Liver (tissue), 8 donors: ENCODE measurements at regions not wholly inside any gene's neighbourhood (a gene's known extent, or its start where the extent isn't known, plus 50 kb on each side); places are given as distances from the start of the nearest gene placed in this dataset.

Experiments used
- DNase-seq: peaks from one replicate; pipeline ENCODE4 v3.0.0-alpha.2; 2017; ENCODE audit warnings: low spot score
- H3K27ac ChIP-seq, 2 donors: one replicate each; pipeline ENCODE4 v1.7.0; 2013; ENCODE audit warnings: inconsistent platforms in 2 of 2, low read length in 2 of 2, control low read depth in 1 of 2, low read depth in 1 of 2, mild to moderate bottlenecking in 1 of 2
- H3K27me3 ChIP-seq, 4 donors: one replicate each; pipeline versions ENCODE4 v1.6.1 to v1.7.0; 2013; ENCODE audit warnings: low read length in 3 of 4, inconsistent platforms in 1 of 4, mild to moderate bottlenecking in 1 of 4, moderate library complexity in 1 of 4; ENCODE audit not compliant: control insufficient read depth in 4 of 4, insufficient read depth in 4 of 4
- H3K36me3 ChIP-seq, 4 donors: one replicate each; pipeline versions ENCODE4 v1.6.1 to v1.7.0; 2013; ENCODE audit warnings: low read length in 3 of 4, mild to moderate bottlenecking in 3 of 4, low read depth in 1 of 4, moderate library complexity in 1 of 4; ENCODE audit not compliant: control insufficient read depth in 4 of 4, insufficient read depth in 3 of 4
- H3K4me1 ChIP-seq, 4 donors: one replicate each; pipeline versions ENCODE4 v1.6.1 to v1.7.0; 2013; ENCODE audit warnings: low read length in 3 of 4, mild to moderate bottlenecking in 3 of 4, moderate library complexity in 1 of 4; ENCODE audit not compliant: control insufficient read depth in 4 of 4, insufficient read depth in 4 of 4
- H3K4me3 ChIP-seq, 3 donors: one replicate each; pipeline versions ENCODE4 v1.6.1 to v1.7.0; 2013; ENCODE audit warnings: low read length in 3 of 3, control low read depth in 1 of 3, low read depth in 1 of 3, mild to moderate bottlenecking in 1 of 3
- H3K9ac ChIP-seq, 2 donors: one replicate each; pipeline ENCODE4 v1.7.0; 2013; ENCODE audit warnings: low read length in 2 of 2, mild to moderate bottlenecking in 2 of 2, moderate library complexity in 2 of 2, control low read depth in 1 of 2, low read depth in 1 of 2
- H3K9me3 ChIP-seq, 4 donors: one replicate each; pipeline versions ENCODE4 v1.6.1 to v1.7.0; 2013; ENCODE audit warnings: low read length in 3 of 4; ENCODE audit not compliant: control insufficient read depth in 4 of 4
- CTCF ChIP-seq: fragments of 150-350 bp; IDR thresholded peaks from 2 replicates; pipeline ENCODE4 v1.5.1; 2017; ENCODE audit warnings: improper control_type of control experiment, low read depth, low read length; ENCODE audit not compliant: missing input control
- EGR1 ChIP-seq, 2 donors: IDR thresholded peaks; 2 replicates each; pipeline ENCODE4 v1.6.1; 2016 to 2018; ENCODE audit warnings: antibody characterized with exemption in 2 of 2, low read depth in 2 of 2
- FOXA1 ChIP-seq: IDR thresholded peaks from 2 replicates; pipeline ENCODE4 v1.6.1; 2016; ENCODE audit warnings: antibody characterized with exemption
- FOXA2 ChIP-seq: IDR thresholded peaks from 2 replicates; pipeline ENCODE4 v1.6.1; 2016; ENCODE audit warnings: antibody characterized with exemption
- GABPA ChIP-seq, 2 donors: IDR thresholded peaks in 1 of 2; conservative IDR thresholded peaks in 1 of 2; 2 replicates each; pipeline ENCODE4 v1.6.1; 2016; ENCODE audit warnings: antibody characterized with exemption in 2 of 2, mild to moderate bottlenecking in 1 of 2, moderate library complexity in 1 of 2
- HNF4A ChIP-seq, 2 donors: conservative IDR thresholded peaks; 2 replicates each; pipeline ENCODE4 v1.6.1; 2016; ENCODE audit warnings: antibody characterized with exemption in 2 of 2, mild to moderate bottlenecking in 2 of 2
- HNF4G ChIP-seq: IDR thresholded peaks from 2 replicates; pipeline ENCODE4 v1.6.1; 2016; ENCODE audit warnings: antibody characterized with exemption
- JUND ChIP-seq, 2 donors: IDR thresholded peaks; 2 replicates each; pipeline ENCODE4 v1.6.1; 2016; ENCODE audit warnings: antibody characterized with exemption in 2 of 2
- NR2F2 ChIP-seq: IDR thresholded peaks from 2 replicates; pipeline ENCODE4 v1.6.1; 2016; ENCODE audit warnings: antibody characterized with exemption
- RAD21 ChIP-seq, 2 donors: IDR thresholded peaks; 2 replicates each; pipeline ENCODE4 v1.6.1; 2016; ENCODE audit warnings: antibody characterized with exemption in 2 of 2, mild to moderate bottlenecking in 2 of 2
- REST ChIP-seq: IDR thresholded peaks from 2 replicates; pipeline ENCODE4 v1.6.1; 2016; ENCODE audit warnings: antibody characterized with exemption, mild to moderate bottlenecking
- RXRA ChIP-seq, 2 donors: IDR thresholded peaks; 2 replicates each; pipeline ENCODE4 v1.6.1; 2017 to 2018; ENCODE audit warnings: antibody characterized with exemption in 2 of 2, mild to moderate bottlenecking in 1 of 2
- SP1 ChIP-seq: IDR thresholded peaks from 2 replicates; pipeline ENCODE4 v1.6.1; 2018; ENCODE audit warnings: antibody characterized with exemption, mild to moderate bottlenecking
- TAF1 ChIP-seq: conservative IDR thresholded peaks from 2 replicates; pipeline ENCODE4 v1.6.1; 2016; ENCODE audit warnings: antibody characterized with exemption, mild to moderate bottlenecking
- YY1 ChIP-seq: IDR thresholded peaks from 2 replicates; pipeline ENCODE4 v1.6.1; 2016; ENCODE audit warnings: antibody characterized with exemption, mild to moderate bottlenecking
- WGBS: extraction: QIAGEN DNeasy Blood & Tissue Kit; methylation state at CpG from one replicate; pipeline ENCODE4 v1.1.7; 2013; 5-methylcytosine and 5-hydroxymethylcytosine counted together
- TF ChIP-seq, protein P1 (sequence below): IDR thresholded peaks from 2 replicates; pipeline ENCODE4 v1.6.1; 2016; ENCODE audit warnings: antibody characterized with exemption
- TF ChIP-seq, protein P2 (sequence below): IDR thresholded peaks from 2 replicates; pipeline ENCODE4 v1.6.1; 2016; ENCODE audit warnings: antibody characterized with exemption
- TF ChIP-seq, protein P3 (sequence below): IDR thresholded peaks from 2 replicates; pipeline ENCODE4 v1.6.1; 2016; ENCODE audit warnings: antibody characterized with exemption
- donor health status: healthy.
- donor health status: healthy.
- donor health status: healthy.
- donor health status: healthy.
- donor health status: healthy.

DNA sequence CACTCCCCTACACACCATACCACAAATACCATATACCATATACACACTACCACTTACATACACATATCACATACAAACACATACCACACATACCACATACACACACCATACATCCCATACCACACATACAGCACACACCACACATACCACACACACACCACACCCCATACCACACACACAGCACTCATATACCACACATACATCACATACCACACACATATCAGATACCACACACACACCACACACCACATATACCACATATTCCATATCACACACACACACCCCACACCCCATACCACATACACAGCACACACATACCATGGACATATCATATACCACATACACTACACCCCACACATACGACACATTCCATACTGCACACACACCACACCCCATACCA, 276.6 kb downstream of the GADD45G start:
- no peak for DNase-seq
- no peaks in the 10 kb centered on the region for H3K36me3 ChIP-seq
- peaks cover 6 to 26% (median 16%) of the 10 kb centered on the region in 4 donors for H3K4me1 ChIP-seq
- no peak overlapping the region for H3K4me3 ChIP-seq
- TF ChIP-seq YY1 (no peak), SP1 (no peak), FOXA1 (no peak), CTCF (no peak), HNF4A (conservative IDR thresholded peaks at IDR 0.05) (no peak), NR2F2 (no peak), HNF4G (no peak), FOXA2 (no peak), TAF1 (no peak), RAD21 (IDR thresholded peaks at IDR 0.05) (no peak), JUND (IDR thresholded peaks at IDR 0.05) (no peak), REST (no peak)
- TF ChIP-seq, protein P1, sequence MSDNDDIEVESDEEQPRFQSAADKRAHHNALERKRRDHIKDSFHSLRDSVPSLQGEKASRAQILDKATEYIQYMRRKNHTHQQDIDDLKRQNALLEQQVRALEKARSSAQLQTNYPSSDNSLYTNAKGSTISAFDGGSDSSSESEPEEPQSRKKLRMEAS: no peak
- TF ChIP-seq, protein P2, sequence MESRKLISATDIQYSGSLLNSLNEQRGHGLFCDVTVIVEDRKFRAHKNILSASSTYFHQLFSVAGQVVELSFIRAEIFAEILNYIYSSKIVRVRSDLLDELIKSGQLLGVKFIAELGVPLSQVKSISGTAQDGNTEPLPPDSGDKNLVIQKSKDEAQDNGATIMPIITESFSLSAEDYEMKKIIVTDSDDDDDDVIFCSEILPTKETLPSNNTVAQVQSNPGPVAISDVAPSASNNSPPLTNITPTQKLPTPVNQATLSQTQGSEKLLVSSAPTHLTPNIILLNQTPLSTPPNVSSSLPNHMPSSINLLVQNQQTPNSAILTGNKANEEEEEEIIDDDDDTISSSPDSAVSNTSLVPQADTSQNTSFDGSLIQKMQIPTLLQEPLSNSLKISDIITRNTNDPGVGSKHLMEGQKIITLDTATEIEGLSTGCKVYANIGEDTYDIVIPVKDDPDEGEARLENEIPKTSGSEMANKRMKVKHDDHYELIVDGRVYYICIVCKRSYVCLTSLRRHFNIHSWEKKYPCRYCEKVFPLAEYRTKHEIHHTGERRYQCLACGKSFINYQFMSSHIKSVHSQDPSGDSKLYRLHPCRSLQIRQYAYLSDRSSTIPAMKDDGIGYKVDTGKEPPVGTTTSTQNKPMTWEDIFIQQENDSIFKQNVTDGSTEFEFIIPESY: no peak
- TF ChIP-seq, protein P3, sequence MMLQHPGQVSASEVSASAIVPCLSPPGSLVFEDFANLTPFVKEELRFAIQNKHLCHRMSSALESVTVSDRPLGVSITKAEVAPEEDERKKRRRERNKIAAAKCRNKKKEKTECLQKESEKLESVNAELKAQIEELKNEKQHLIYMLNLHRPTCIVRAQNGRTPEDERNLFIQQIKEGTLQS: no peak
- no peak overlapping the region for H3K27ac ChIP-seq
- no peaks in the 10 kb centered on the region for H3K27me3 ChIP-seq
- no peaks in the 10 kb centered on the region for H3K9me3 ChIP-seq
- 95% methylated on average over 1 of the region's 1 CpG for WGBS
- H3K9ac ChIP-seq: no peak overlapping the region

DNA sequence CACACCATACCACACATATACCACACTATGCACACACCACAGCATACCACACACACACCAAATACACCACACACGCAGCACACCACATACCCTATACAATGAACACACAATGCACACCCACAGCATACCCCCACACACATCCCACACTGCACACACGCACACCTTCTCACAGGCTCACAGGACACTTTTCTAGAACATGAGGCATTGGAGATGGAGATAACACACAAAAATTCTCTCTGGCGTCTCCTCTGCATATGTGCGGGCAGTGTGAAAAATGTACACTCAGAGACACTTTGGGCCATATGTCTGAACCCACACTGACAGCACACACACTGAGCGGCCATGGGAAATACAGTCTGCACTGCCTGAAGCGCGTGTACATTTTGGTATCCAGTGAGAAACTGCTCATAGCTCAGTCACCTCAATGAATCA, 278.1 kb downstream of the GADD45G start:
- DNase-seq: no peak
- no peaks in the 10 kb centered on the region for H3K27me3 ChIP-seq
- H3K9me3 ChIP-seq: no peaks in the 10 kb centered on the region
- H3K9ac ChIP-seq: no peak overlapping the region
- WGBS: 98% methylated on average over 7 of the region's 7 CpGs
- peaks cover 6 to 13% (median 11%) of the 10 kb centered on the region in 4 donors for H3K4me1 ChIP-seq
- H3K27ac ChIP-seq: no peak overlapping the region
- H3K4me3 ChIP-seq: no peak overlapping the region
- no peaks in the 10 kb centered on the region for H3K36me3 ChIP-seq
- TF ChIP-seq TAF1 (no peak), JUND (IDR thresholded peaks at IDR 0.05) (no peak), RAD21 (IDR thresholded peaks at IDR 0.05) (no peak), NR2F2 (no peak), EGR1 (IDR thresholded peaks at IDR 0.05; ENCODE audit: low read depth in 2 of 2) (no peak), REST (no peak), CTCF (no peak), GABPA (IDR thresholded peaks at IDR 0.05 in 1 of 2, conservative IDR thresholded peaks at IDR 0.05 in 1 of 2) (no peak), FOXA2 (no peak), HNF4G (no peak), YY1 (no peak), FOXA1 (no peak), RXRA (IDR thresholded peaks at IDR 0.05) (no peak)
- TF ChIP-seq, protein P1: no peak
